Stimulated activated CD8-positive, alpha-beta memory T cell treated with anti-CD3 and anti-CD28 coated beads, Interleukin-15, amount 100 ng/mL, for 48 hours (primary cell): ENCODE measurements at regions not wholly inside any gene's neighbourhood (a gene's known extent, or its start where the extent isn't known, plus 50 kb on each side); places are given as distances from the start of the nearest gene placed in this dataset.

ENCODE experiments used
- DNase-seq, 2 donors: peaks; one replicate each; pipeline ENCODE4 v3.0.0-alpha.2; 2020; ENCODE audit warnings: low read depth in 2 of 2

DNA sequence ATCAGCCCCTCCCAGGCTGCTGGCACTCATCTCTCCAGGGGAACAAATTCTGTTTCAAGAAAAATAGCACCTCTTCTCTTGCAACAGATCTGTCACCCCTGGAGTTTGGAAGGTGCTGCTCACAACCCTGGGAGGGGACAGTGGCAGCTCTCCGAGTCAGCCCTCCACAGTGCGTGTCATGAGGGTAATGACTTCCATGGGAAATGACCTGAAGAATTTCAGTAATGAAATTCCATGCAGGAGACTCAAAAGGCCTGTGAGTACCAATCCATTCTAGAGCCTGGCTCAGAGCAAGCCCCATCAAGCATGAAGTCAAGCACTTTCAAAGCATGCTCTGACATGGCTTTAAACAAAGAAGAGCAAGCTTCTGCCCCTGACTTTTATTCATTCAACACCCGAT is 276.3 kb upstream of the PARD3B start:
- DNase-seq, result no peak

DNA sequence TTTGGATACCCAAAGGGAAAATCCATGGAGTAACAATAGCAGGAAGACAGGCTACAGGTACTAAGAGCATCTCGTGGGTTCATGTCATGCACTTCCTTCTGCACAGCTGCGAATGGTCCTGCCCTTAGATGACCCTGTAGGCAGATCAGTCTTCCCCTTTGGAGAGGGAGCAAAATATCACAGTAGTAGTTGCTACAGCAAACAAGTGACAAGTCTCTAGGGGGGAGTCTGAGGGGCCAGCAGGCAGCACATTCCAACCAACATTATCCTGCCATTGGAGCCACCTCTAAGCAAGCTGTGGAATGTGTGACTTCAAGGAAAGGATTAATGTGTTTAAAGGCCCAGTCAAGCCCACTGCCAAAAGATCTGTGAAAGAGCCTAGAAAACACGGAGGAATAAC is 273.2 kb upstream of the PARD3B start:
- no peak for DNase-seq

DNA sequence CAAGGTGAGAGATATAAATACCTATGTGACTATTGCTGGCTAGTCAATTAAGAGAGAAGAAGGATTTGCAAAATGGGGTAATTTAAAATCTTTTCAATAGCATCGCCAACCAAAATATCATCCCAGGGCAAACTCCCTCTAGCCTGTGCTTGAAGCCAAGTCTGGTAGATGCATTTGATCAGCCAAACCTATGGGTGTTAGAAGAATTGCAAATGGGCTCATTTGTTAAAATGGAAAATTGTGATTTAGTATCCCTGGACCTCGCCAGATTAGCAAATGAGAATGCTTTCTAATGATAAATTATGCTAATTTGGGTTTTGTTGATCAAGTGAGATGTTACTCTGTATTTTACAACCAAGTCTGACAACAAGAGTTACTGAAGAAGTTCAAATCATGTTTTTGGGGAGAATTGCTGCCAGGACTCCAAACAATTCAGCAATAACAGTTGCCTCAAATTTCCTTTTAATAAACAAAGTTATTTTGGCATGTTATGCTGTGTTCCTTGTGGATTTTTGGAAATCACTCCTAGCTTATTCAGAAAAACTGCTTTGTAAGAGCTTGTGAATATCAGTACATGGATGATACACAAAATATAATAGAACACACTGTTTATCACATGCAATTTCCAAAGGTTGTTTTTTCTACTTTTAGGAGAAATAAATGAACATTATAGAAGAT is 272.5 kb upstream of the PARD3B start:
- DNase-seq, result no peak

DNA sequence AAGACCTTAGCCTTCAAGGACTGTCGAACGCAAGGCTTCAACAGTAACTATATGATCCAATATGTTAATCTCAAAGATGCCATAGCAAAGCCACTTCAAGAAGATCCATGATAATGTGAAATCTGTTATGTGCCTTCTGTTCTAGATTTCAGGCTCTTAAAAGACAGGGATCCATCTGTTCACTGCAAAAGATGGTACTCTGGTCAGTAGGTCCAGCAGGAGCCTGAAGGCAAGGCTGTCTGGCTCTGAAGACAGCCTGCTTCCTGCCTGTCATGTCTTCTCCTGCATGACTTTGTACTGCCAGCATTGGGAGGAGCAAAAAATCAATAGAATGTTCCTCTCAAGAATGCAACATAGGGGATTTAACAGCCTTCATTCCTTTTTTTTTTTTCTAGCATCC is 270.8 kb upstream of the PARD3B start:
- no peak for DNase-seq

DNA sequence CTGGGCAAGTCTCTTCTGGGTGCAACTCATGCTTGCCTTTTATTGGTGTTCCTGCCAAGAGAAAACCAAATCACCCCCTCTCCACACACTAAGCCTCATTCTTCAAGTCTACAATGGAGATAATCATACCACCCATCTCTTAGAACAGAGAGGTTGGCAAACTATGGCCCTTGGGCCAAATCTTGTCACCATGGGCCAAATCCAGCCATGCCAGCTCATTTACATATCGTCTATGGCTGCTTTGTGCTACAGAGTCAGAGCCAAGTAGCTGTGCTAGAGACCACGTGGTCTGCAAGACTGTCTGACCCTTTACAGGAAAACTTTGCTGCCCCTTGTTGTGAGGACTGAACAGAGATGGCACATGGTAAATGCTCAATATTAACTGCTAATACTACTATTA is 270.3 kb upstream of the PARD3B start:
- no peak for DNase-seq

DNA sequence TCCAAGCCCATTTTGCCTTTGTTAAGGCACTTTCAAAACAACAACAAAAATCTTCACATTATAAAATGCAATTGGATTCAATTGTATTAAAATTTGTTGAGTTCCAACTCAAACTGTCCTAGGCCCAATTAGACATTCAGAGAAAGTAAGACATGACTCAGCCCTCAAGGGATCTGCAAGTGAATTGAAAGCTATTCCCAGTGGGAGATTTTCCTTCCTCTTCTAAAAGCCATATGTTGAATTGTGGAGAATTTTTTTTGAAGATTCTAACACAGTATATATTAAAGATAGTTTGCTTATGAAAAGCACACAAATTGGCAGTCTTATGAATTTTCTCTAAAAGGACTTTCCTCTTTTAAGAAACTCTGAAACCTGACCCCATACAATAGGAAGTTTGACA is 268.0 kb upstream of the PARD3B start:
- DNase-seq, result no peak

DNA sequence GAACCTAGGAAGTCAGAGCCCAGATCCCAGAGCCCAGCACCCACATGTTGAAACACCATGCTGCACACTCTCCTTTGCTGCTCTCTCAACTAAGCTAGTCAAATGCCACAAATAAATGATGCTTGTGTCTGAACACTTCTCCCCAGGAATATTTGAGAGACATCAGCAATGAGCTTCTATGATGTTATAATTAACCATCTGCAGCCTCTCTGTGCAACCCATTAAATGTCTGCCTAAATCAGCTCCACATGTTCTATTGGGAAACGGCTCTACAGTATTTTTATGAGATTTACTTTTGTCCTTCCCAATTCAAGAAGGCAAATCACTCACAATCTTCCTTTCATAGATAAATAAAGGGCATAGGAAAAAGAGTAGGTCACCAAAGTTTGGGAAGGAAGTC is 266.8 kb upstream of the PARD3B start:
- DNase-seq, result no peak

DNA sequence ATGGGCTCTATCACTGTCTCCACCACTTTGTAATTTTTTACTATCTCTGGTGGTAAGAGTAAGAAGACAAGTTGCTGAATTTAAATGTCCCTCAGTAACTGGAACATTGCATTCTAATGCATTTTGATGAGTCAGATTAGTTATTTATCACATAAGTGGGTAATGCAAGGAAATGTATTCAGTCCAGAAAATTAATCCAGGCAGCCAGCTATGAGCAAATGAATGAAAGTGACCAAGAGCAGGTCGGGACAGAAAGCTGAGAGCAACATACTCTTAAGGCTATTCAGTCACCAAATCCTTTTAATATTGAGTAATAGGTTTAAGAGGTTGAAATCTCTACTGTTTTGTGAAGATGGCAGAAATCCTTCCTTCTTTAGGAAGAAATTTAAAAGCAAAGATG is 265.5 kb upstream of the PARD3B start:
- DNase-seq, result no peak

DNA sequence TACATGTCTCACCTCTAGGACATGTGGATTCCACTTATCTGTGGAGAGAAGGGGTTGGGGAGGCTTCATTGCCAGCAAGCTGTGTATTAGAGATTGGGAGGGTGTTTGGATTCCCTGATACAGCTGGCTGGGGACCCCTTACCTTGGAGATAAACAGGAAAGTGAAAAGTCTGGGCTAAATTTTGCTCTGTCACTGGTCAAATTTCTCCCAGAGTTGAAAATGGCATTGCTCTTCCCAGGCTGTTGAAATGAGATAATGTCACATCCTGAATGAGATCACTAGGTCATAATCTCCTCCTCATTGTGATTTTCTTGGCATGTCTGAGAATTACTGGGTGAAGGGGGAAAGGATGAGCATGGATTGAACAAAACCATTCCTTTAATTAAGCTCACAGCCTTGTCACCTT is 265.0 kb upstream of the PARD3B start:
- no peak for DNase-seq

DNA sequence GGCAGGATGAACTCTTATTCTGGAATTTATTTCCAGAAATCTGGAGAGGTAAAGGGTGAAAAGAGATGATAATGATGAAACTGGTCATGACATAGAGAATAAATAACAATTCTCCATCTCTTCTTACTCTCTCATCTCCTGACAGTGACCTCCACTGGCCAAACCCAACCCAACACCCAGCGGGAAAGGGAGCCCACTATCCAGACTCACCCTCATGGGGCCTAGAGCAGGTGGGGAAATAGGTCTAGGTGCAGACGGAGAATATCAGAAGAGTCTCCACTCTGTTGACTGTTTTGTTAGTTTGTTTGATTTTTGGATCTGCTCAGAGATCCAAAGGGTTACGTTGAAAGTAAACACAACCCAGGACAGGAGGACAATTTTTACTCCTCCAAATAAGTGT is 263.2 kb upstream of the PARD3B start:
- DNase-seq, result no peak

DNA sequence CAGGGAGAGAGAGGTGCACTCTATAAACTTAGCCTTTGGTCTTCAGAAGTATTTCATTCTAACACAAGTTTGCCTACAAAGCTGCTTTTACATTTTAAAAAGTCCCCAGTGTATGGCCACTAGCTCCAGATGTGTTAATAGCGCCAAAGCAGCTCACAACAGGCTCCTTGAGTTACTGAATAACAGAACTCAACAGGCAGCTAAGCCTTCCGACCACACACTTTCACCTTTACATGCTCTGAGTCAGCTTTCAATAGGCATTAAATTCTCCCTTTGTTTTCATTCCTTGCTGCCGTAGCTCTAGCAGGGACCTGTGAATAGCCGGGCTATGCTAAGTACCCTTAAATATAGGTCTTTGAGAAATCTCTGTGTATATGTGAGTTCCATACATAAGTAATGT is 262.8 kb upstream of the PARD3B start:
- no peak for DNase-seq

DNA sequence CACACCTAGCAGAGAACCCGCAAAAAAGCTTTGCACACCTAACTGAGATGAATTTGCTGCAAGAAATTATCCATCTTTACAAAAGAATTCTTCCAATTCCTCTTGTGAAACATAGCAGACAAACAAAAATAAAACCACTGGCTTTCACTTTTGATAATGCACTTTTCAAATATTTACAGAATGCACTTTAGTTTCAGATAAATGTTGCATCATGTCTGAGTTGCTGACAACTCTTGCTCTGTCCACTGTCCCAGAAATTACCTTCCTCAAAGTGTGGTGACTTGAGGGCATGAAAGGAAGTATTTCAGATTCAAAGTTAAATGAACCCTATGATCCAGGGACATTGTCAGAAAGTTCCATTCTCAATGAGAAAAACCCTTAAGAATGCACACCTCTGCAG is 256.2 kb upstream of the PARD3B start:
- no peak for DNase-seq

DNA sequence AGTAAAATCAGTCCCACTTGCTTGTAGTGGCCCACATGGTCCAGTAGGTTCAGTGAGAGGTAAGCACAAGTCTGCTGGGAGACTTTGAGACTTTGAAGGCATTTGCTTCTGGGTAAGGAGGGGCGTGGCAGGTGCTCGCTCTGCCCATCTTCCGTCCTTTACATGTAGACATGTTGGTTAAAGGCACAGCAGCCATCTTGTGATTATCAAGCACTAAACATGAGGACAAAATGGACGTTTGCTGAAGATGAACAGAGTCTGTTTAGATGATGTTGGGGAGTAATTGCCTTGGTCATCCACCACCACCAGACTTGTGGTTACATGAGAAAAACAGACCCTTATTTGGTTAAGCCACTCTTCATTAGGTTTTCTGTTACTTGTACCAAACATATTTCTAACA is 252.8 kb upstream of the PARD3B start:
- no peak for DNase-seq

DNA sequence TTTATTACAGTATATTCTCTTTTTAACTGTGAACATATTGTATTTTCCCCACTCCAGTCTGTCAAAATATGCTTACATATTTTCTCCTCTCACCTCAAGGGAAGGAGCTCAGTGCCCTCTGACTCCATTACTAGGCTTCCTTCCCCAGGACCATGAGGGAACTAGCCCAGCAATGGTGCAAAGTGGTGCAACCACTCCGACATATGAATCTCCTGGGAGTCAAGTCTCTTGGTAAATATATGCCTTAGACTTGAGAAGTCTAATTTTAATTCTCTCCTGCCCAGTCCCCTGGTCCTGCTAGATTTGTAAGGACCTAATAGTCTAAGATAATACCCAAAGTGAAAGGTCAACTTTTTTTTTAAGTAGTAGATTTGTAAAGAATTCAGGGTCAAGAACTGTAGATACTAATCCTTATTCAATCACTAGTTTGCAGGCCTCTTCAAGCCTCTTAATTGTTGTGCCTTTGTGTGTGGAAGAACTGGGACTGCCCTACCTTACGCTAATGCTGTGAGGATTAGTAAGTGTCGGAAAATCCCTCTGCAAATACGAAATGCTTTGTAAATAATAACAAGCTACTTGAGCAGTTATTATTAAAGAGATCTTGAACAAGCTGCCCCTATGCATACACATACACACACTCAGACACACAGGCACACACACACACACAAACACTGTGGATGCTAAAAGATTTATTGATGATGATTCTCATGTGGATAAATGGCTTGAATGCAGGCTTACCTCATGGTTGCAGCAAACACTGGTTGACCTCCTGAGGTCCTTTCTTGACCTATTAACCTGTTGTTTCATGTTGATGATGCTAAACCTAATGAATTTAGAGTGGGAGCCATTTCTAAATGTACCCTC is 251.2 kb upstream of the PARD3B start:
- no peak for DNase-seq

DNA sequence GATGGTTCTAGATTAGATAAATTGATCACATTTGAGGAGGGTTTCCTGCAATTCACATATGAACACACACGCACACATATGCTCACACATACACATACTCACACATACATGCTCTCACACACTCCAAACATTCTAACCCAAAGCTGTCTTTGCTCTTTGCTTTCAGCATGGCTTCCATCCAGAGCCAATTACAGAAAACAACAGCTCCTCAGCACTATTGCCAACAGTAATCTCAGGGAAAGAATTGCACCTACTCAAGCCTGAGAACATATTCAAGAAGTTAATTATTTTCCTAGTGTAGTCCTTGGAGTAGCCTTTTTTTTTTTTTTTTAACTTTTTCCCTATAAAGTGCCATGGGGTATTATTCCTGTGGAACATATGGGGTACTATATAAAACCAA is 246.9 kb upstream of the PARD3B start:
- DNase-seq, result no peak

DNA sequence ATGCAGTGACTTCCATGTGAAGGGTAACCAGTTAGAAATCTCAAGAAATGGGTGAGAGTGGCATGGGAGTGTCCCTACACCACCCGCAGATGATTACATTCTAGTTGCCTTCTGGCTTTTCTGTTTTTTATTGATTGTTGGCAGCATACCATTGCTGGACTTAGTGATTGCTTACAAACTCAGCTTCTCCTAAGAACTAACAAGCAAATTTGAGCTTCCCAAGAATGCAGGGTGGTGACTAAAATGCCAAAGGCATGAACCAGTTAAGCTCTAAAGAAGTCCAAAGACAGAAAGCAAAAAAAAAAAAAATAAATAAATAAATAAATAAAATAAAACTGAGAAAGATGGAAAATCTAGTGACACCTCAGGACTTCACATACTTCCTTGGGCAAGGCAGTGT is 245.5 kb upstream of the PARD3B start:
- DNase-seq, result no peak

DNA sequence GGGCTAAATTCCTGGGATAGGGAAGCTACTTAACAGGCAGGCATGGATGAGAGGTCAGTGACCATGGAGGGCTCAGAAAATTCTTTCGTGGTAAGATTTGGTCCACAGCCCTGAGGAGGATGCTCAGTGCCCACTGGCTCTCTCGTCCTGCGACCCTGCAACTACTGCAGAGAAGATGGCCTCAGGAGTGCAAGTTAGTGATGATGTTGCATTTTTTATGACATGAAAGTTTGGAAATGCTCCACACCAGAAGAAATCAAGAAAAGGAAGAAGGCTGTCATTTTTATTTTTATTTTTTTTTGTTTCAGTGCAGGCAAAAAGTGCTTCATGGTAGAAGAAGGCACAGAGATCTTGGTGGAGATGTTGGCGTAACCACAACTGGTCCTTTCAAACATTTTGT is 238.6 kb upstream of the PARD3B start:
- no peak for DNase-seq

DNA sequence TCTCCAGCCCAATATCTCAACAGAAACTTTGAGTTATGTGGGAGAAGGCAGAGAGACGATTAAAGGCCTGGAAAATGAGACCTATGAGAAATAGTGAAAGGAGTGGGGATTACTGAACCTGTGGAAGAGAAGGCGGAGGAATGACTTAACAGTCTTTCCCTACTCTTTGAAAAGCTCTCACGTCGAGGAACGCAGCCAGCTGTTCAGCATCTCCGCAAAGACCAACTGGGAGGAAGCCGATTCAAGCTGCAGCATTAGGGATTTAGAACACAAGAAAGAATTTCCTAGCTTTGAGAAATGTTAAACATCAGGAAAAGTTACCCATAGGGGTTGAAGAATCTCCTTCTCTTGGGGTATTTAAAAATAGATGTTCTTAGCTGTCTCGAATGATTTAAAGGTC is 233.2 kb upstream of the PARD3B start:
- DNase-seq, result no peak

DNA sequence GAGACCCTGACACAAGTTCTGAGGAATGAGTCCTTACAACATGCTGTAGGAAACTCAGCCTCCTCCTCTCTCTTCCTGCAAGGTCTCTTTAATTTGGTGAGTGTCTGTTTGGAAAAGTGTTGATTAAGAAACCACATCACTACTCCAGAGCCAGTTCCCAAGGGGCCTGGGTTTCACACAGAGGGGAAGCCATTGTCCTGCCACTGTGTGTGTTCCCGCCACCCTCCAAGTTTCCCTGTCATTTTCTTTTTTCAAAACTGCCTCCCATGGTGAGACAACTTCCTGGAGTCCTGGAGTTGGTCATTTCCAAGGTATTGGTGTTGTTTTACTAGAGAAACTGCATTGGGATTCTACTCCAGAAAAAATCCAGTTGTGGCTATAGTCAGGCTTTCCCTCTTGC is 232.0 kb upstream of the PARD3B start:
- DNase-seq, result no peak

DNA sequence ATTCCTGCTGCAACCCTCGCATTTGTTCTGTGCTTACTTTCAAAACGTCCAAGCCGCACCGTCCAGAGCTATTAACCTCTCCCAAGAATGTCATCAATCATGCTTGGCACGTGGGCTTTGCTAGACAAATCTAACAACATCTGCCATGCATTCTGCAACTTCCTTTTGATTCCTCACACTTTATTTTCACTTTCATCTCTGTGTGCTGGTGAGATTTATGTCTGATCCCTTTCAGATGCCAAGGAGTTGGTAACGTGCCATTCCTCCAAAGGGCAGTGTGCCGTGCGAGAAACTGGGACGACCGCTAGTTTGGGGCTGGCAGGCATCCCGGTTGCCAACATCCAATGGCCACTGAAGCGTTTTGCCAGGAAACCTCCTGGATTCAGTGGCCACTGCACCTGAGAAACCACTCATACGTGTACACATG is 230.0 kb upstream of the PARD3B start:
- no peak for DNase-seq

DNA sequence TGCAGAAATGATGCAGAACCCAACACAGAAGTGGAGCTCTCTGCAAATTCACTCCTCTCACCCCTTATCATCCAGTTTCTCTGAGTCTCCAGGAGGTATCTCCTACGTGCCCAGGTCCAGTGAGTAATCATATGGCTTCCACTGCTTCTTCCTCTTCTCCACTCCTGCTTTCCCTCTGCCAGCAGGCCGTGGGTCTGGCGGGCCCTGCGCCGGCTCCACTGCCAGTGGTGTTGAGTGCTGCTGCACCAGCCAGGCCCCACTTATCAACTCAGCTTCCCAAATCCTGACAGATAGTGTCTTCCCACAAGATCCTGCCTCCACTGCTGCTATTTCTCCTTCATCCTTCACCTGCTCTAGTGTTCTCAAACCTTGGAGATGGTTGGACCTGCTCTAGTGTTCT is 227.6 kb upstream of the PARD3B start:
- no peak for DNase-seq

DNA sequence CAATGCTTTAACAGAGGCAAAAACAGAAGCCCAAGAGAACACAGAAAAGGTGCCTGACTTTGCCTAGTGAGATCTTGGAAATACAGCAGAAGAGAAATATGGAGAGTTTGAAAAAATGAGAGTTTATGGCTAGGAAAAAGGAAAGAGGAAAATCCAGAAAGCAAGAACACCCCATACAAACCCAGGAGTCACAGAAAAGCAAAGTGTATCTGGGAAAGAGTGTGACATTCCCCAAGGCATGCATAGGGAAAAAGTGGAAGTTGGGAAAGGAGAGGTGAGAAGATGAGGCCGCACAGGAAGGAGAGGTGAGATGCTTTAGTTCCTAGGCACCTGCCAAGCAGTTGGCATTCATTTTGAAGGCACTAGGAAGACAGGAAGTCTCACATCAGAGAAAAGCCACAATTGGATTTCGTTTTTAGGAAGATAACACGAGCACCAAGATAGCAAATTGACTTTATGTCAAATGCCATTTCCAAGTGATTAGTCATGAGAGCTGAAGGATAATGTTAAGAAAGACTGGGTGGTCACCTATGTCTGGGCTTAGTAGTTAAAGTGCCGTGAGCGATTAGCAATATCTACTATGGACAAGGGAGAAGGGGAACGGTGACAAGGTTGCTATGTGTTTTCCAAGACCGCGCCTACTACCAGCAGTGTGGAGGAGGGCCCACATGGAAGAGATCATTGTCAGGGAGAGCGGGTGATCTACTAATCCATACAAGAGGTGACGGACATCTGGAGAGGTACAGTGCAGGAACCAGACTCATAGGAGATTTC is 224.1 kb upstream of the PARD3B start:
- no peak for DNase-seq
